Endodermal cell (in vitro differentiated cells): ENCODE measurements at regions not wholly inside any gene's neighbourhood (a gene's known extent, or its start where the extent isn't known, plus 50 kb on each side); places are given as distances from the start of the nearest gene placed in this dataset.

Source experiments
- DNase-seq: peaks from one replicate; pipeline ENCODE4 v3.0.0-alpha.2; 2017
- H3K27ac ChIP-seq: 2 replicates; pipeline ENCODE4 v1.5.1; 2013; ENCODE audit warnings: mild to moderate bottlenecking, low read depth, low read length, moderate library complexity
- H3K27me3 ChIP-seq: 2 replicates; pipeline ENCODE4 v1.6.1; 2013; ENCODE audit warnings: mild to moderate bottlenecking, low read length, moderate library complexity; ENCODE audit not compliant: insufficient read depth, control insufficient read depth, poor library complexity, severe bottlenecking
- H3K36me3 ChIP-seq: 2 replicates; pipeline ENCODE4 v1.7.0; 2013; ENCODE audit warnings: mild to moderate bottlenecking, low read length, moderate library complexity; ENCODE audit not compliant: control insufficient read depth, insufficient read depth
- H3K4me1 ChIP-seq: one replicate; pipeline ENCODE4 v1.7.0; 2013; ENCODE audit warnings: low read length; ENCODE audit not compliant: control insufficient read depth, insufficient read depth
- H3K4me3 ChIP-seq: 2 replicates; pipeline ENCODE4 v1.5.1; 2013; ENCODE audit warnings: mild to moderate bottlenecking, low read length, moderate library complexity
- H3K9ac ChIP-seq: 2 replicates; pipeline ENCODE4 v1.6.1; 2013; ENCODE audit warnings: mild to moderate bottlenecking, low read length, moderate library complexity; ENCODE audit not compliant: poor library complexity, severe bottlenecking; ENCODE audit errors: extremely low read depth
- H3K9me3 ChIP-seq: 2 replicates; pipeline ENCODE4 v1.6.1; 2013; ENCODE audit warnings: mild to moderate bottlenecking, low read length, moderate library complexity; ENCODE audit not compliant: control insufficient read depth
- H3K27ac Mint-ChIP-seq: 2 replicates; pipeline ENCODE4 v1.8.0; 2020; ENCODE audit warnings: mixed read lengths
- H3K27me3 Mint-ChIP-seq: 2 replicates; pipeline ENCODE4 v1.8.0; 2021; ENCODE audit warnings: mild to moderate bottlenecking, mixed read lengths; ENCODE audit not compliant: insufficient read depth
- H3K36me3 Mint-ChIP-seq: 2 replicates; pipeline ENCODE4 v1.8.0; 2020; ENCODE audit warnings: low read depth, mixed read lengths
- H3K4me1 Mint-ChIP-seq: 2 replicates; pipeline ENCODE4 v1.8.0; 2020; ENCODE audit warnings: mixed read lengths
- H3K4me3 Mint-ChIP-seq: 2 replicates; pipeline ENCODE4 v1.8.0; 2020; ENCODE audit warnings: mild to moderate bottlenecking, moderate library complexity, mixed read lengths
- H3K9me3 Mint-ChIP-seq: 2 replicates; pipeline ENCODE4 v1.8.0; 2020; ENCODE audit warnings: mild to moderate bottlenecking, mixed read lengths
- WGBS, 2 experiments: methylation state at CpG; one replicate each; pipeline versions ENCODE4 v1.1.5 to v1.1.7; 2013; ENCODE audit warnings: missing lambda C conversion rate in 2 of 2, mixed read lengths in 1 of 2; ENCODE audit not compliant: insufficient coverage in 1 of 2, insufficient read length in 1 of 2; 5-methylcytosine and 5-hydroxymethylcytosine counted together
- TF ChIP-seq, protein P1 (sequence below): fragments of 200-600 bp; sonication (generic); conservative IDR thresholded peaks from 2 replicates; pipeline ENCODE4 v1.5.0; 2021; ENCODE audit warnings: antibody characterized with exemption, mild to moderate bottlenecking

DNA sequence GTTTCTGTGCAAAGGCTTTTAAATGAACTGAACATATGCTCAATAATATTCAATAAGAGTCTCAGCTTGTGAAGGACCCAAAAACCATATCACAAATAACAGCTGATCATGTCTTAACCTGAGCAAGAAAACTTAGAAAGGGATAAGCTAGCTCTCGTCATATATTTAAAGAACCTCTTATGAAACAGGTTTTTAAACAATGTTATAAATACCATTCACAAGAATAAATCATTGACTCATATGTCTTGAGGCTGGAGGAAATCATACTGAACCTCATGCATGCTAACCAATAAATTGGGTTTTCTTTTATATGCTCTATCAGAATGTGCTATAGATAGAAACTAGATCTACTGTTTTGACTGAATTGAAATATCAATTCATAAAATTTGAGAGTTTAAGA is 426.9 kb downstream of the NOVA1 start:
- TF ChIP-seq, protein P1, sequence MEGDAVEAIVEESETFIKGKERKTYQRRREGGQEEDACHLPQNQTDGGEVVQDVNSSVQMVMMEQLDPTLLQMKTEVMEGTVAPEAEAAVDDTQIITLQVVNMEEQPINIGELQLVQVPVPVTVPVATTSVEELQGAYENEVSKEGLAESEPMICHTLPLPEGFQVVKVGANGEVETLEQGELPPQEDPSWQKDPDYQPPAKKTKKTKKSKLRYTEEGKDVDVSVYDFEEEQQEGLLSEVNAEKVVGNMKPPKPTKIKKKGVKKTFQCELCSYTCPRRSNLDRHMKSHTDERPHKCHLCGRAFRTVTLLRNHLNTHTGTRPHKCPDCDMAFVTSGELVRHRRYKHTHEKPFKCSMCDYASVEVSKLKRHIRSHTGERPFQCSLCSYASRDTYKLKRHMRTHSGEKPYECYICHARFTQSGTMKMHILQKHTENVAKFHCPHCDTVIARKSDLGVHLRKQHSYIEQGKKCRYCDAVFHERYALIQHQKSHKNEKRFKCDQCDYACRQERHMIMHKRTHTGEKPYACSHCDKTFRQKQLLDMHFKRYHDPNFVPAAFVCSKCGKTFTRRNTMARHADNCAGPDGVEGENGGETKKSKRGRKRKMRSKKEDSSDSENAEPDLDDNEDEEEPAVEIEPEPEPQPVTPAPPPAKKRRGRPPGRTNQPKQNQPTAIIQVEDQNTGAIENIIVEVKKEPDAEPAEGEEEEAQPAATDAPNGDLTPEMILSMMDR: no peak
- H3K36me3 Mint-ChIP-seq: no peaks in the 10 kb centered on the region
- Histone ChIP-seq H3K4me3 (no peak overlapping the region), H3K36me3 (no peaks in the 10 kb centered on the region), H3K4me1 (no peaks in the 10 kb centered on the region), H3K9ac (no peak overlapping the region), H3K27ac (no peak overlapping the region), H3K9me3 (no peaks in the 10 kb centered on the region), H3K27me3 (no peaks in the 10 kb centered on the region)
- H3K9me3 Mint-ChIP-seq: no peaks in the 10 kb centered on the region
- H3K27ac Mint-ChIP-seq: no peak overlapping the region
- DNase-seq: no peak
- 91 to 100% methylated on average over 1 of the region's 1 CpG for WGBS, 2 experiments
- H3K4me1 Mint-ChIP-seq: no peaks in the 10 kb centered on the region
- H3K27me3 Mint-ChIP-seq: no peaks in the 10 kb centered on the region
- no peak overlapping the region for H3K4me3 Mint-ChIP-seq

DNA sequence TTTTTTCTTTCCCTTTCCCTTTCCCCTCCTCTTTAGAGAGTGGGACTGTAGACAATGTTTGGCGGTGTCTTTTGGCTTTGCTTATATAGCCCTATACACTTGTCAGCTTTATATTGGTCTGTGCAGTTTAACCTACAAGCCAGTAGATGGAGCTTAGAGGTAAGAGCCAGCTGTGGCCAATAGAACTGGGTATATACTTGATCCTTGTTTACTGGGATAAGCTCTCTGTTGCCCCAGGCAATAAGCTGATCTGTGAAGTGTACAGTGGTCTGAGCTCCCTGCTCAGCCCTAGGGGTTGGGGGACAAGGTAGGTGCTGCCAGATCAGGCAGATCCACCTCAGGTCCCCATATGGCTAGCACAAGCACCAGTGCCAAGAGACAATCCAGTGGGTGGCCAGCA is 434.1 kb downstream of the NOVA1 start:
- Histone ChIP-seq H3K27ac (no peak overlapping the region), H3K9ac (no peak overlapping the region), H3K9me3 (no peaks in the 10 kb centered on the region), H3K36me3 (no peaks in the 10 kb centered on the region), H3K27me3 (no peaks in the 10 kb centered on the region), H3K4me1 (no peaks in the 10 kb centered on the region), H3K4me3 (no peak overlapping the region)
- TF ChIP-seq, protein P1: peak; percentile 82
- Mint-ChIP-seq H3K9me3 (no peaks in the 10 kb centered on the region), H3K4me1 (no peaks in the 10 kb centered on the region), H3K4me3 (no peak overlapping the region), H3K27me3 (peaks cover 3% of the 10 kb centered on the region), H3K27ac (no peak overlapping the region), H3K36me3 (no peaks in the 10 kb centered on the region)
- WGBS, 2 experiments: 80% methylated on average over 1 of the region's 1 CpG; no CpG with 5 or more reads in 1 of the 2 experiments
- DNase-seq: peak; percentile 58

DNA sequence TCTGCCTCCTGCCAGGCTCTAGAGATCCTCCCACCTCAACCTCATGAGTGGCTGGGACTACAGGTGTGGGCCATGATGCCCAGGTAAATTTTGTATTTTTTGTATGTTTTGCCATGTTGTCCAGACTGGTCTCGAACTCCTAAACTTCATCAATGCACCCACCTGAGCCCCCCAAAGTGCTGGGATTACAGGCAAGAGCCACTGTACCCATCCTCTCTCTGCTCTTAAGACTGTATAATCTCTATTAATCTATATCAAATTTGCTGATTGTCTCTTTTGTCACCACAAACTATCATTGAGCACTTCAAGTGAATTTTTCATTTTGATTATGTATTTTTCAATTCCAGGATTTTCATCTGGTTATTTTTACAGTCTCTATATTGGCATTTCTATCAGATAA is 440.3 kb downstream of the NOVA1 start:
- no peak overlapping the region for H3K9ac ChIP-seq
- Mint-ChIP-seq H3K36me3 (no peaks in the 10 kb centered on the region), H3K27ac (no peak overlapping the region), H3K27me3 (peaks cover 3% of the 10 kb centered on the region), H3K9me3 (no peaks in the 10 kb centered on the region), H3K4me3 (no peak overlapping the region), H3K4me1 (no peaks in the 10 kb centered on the region)
- no peak overlapping the region for H3K4me3 ChIP-seq
- 94% methylated on average over 1 of the region's 1 CpG; no CpG with 5 or more reads in 1 of the 2 experiments for whole genome bisulfite sequencing, 2 experiments
- no peak overlapping the region for H3K27ac ChIP-seq
- H3K36me3 ChIP-seq: no peaks in the 10 kb centered on the region
- TF ChIP-seq, protein P1: no peak
- DNase-seq: no peak
- H3K9me3 ChIP-seq: peaks cover 18% of the 10 kb centered on the region
- H3K4me1 ChIP-seq: no peaks in the 10 kb centered on the region
- no peaks in the 10 kb centered on the region for H3K27me3 ChIP-seq
